Heart left ventricle (tissue), 16 donors: ENCODE measurements at regions not wholly inside any gene's neighbourhood (a gene's known extent, or its start where the extent isn't known, plus 50 kb on each side); places are given as distances from the start of the nearest gene placed in this dataset.

Source experiments
- ATAC-seq, 4 donors: fragments of 200-7000 bp; cut with Tn5 transposase; one replicate each; pipeline ENCODE4 v1.9.1; 2020 to 2022; ENCODE audit warnings: moderate library complexity in 4 of 4, mild to moderate bottlenecking in 3 of 4, moderate number of reproducible peaks in 1 of 4
- DNase-seq, 5 donors: peaks; one replicate each; pipeline ENCODE4 v3.0.0-alpha.2; 2020
- H3K27ac ChIP-seq, 12 donors: fragments of 200-600 bp; sonication (generic) in 4 of 12; one replicate each; pipeline versions ENCODE4 v1.5.0 to v1.8.0; 2016 to 2022; ENCODE audit warnings: mild to moderate bottlenecking in 2 of 12
- H3K27me3 ChIP-seq, 9 donors: fragments of 200-600 bp; sonication (generic) in 2 of 9; one replicate each; pipeline versions ENCODE4 v1.5.1 to v1.8.0; 2016 to 2022; ENCODE audit warnings: mild to moderate bottlenecking in 3 of 9
- H3K36me3 ChIP-seq, 9 donors: fragments of 200-600 bp; sonication (generic) in 2 of 9; one replicate each; pipeline versions ENCODE4 v1.5.0 to v1.8.0; 2018 to 2022; ENCODE audit warnings: mild to moderate bottlenecking in 2 of 9
- H3K4me1 ChIP-seq, 12 donors: fragments of 200-600 bp; sonication (generic) in 4 of 12; one replicate each; pipeline versions ENCODE4 v1.5.0 to v1.8.0; 2016 to 2022; ENCODE audit warnings: mild to moderate bottlenecking in 3 of 12
- H3K4me3 ChIP-seq, 12 donors: fragments of 200-600 bp; sonication (generic) in 4 of 12; one replicate each; pipeline versions ENCODE4 v1.5.0 to v1.8.0; 2017 to 2022; ENCODE audit warnings: mild to moderate bottlenecking in 9 of 12, moderate library complexity in 4 of 12
- H3K9me3 ChIP-seq, 12 donors: fragments of 200-600 bp; sonication (generic) in 4 of 12; one replicate each; pipeline versions ENCODE4 v1.5.0 to v1.8.0; 2016 to 2022; ENCODE audit warnings: mild to moderate bottlenecking in 1 of 12
- CTCF ChIP-seq, 12 donors: fragments of 200-600 bp; sonication (generic) in 4 of 12; IDR thresholded peaks; one replicate each; pipeline versions ENCODE4 v1.5.0 to v1.8.0; 2018 to 2022; ENCODE audit warnings: antibody characterized with exemption in 12 of 12, mild to moderate bottlenecking in 5 of 12
- POLR2A ChIP-seq, 2 donors: fragments of 450-650 bp; IDR thresholded peaks; one replicate each; pipeline ENCODE4 v1.6.1; 2017; ENCODE audit warnings: antibody characterized with exemption in 2 of 2, mild to moderate bottlenecking in 2 of 2, moderate library complexity in 2 of 2
- WGBS, 4 donors: extraction: QIAGEN DNeasy Blood & Tissue Kit in 2 of 4; methylation state at CpG; one replicate each; pipeline versions ENCODE4 v1.1.5 to v1.1.7; 2013 to 2018; 5-methylcytosine and 5-hydroxymethylcytosine counted together
- intact Hi-C, 10 donors: fragments of 100-400 bp; cut with DNase I; formaldehyde crosslinking; loops; one replicate each; pipeline versions ENCODE4 v1.11.1 to v1.14.2; 2022
- donor health status: ischemic (EF 13 %, LVEDD 7.1; RV severe dilation, severe dysfunction).
- donor health status: healthy with polysubstance abuse.
- donor health status: DM: no; HTN: yes; CAD: no.
- donor health status: DM: no; HTN: no; CAD: no.
- donor health status: ischemic (EF 25% LVEDD 6.9; RV normal size, moderate dysfunction).
- donor health status: ischemic (EF 25% LVEDD 5.7; RV mildly dilated, moderate dysfunction).
- donor health status: healthy.
- donor health status: DM: yes; HTN: yes; CAD: no.
- donor health status: ischemic (EF 35%, LVEDD 5.7; RV mildly dilated, moderate dysfunction).
- donor health status: nonischemic (EF 11% LVEDD 7.7; RV severe dilation, severe dysfunction).
- donor health status: DM: yes; HTN: yes; CAD: no.
- donor health status: PGD.
- donor health status: ischemic (EF 29% LVEDD 5.4; RV normal size, mild dysfunction).
- donor health status: nonischemic (EF 23%, LVEDD 6.1; RV moderate dilation, normal function).

- H3K27ac ChIP-seq: peak overlapping the region in 1 of 12 donors; percentile 44
- 64 to 69% (median 68%) methylated on average over 3 of the region's 3 CpGs for WGBS, 4 donors
- ATAC-seq: no peak
- no peaks in the 10 kb centered on the region for H3K36me3 ChIP-seq
- H3K4me3 ChIP-seq: no peak overlapping the region
- no peak for DNase-seq
- TF ChIP-seq POLR2A (IDR thresholded peaks at IDR 0.05) (no peak), CTCF (IDR thresholded peaks at IDR 0.05) (no peak)
- H3K9me3 ChIP-seq: no peaks in the 10 kb centered on the region
- intact Hi-C loops: no loop called here
- no peaks in the 10 kb centered on the region for H3K27me3 ChIP-seq
- peaks cover 0 to 19% (median 0%) of the 10 kb centered on the region in 12 donors for H3K4me1 ChIP-seq
Observed at GRCh38 chr5:33340195-33340594, 100.6 kb upstream of the TARS1 start.

DNA sequence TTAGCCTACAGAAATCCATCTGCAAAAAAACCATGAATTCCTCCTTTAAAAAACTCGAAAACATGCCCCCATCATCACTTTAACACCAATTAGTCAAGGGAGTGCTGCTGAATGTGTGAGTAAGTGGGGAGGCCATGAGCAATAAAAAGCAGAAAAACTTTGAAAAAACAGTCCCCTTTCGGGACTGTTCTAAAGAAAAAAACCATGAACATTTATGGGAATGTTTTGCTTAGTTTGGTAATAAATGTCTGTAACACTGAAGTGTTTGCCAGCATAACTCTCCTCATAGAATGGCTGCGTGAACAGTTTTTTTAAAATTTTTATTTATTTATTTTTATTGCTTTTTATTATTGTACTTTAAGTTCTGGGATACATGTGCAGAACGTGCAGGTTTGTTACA lies 99.4 kb upstream of the TARS1 start:
- WGBS, 4 donors: 81 to 85% (median 83%) methylated on average over 4 of the region's 4 CpGs
- no peaks in the 10 kb centered on the region for H3K36me3 ChIP-seq
- H3K4me3 ChIP-seq: no peak overlapping the region
- no peaks in the 10 kb centered on the region for H3K9me3 ChIP-seq
- TF ChIP-seq CTCF (IDR thresholded peaks at IDR 0.05) (no peak), POLR2A (IDR thresholded peaks at IDR 0.05) (no peak)
- H3K27me3 ChIP-seq: no peaks in the 10 kb centered on the region
- intact Hi-C loops: no loop called here
- no peak overlapping the region for H3K27ac ChIP-seq
- ATAC-seq: no peak
- H3K4me1 ChIP-seq: peaks cover 0 to 19% (median 0%) of the 10 kb centered on the region in 12 donors
- DNase-seq: no peak

DNA sequence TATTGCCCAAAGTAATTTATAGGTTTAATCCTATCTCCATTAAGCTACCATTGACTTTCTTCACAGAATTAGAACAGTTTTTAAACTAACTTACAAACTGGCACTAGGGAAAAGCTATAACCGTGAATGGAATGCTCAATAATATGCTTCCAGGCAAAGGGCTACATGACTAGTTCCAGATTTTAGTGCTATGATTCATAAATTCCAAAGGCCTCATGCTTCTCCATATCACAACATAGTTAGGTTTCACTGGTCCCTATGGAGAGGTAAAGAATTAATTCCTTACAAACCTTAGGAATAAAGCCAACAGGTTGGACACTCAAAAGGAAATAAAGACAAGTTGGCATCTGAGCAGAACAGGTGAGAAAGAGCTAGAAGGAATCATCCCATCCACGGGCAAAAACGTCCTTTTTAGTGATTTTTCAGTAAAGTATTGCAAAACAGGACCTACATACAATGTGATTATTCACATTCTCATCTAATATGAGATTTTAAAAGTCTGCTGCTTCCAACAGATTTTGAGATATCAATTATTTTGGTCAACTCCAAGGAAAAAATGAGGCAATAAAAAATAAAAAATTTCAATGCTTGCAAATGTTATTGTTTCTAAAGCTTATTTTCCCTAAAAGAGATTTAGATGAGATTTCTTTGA lies 97.0 kb upstream of the TARS1 start:
- Histone ChIP-seq H3K36me3 (no peaks in the 10 kb centered on the region), H3K27ac (peak overlapping the region in 5 of 12 donors; percentile 6 to 63 (median 13)), H3K9me3 (peaks cover 0 to 3% (median 0%) of the 10 kb centered on the region in 12 donors), H3K4me3 (no peak overlapping the region), H3K27me3 (no peaks in the 10 kb centered on the region), H3K4me1 (peaks cover 0 to 7% (median 0%) of the 10 kb centered on the region in 12 donors)
- intact Hi-C loops: no loop called here
- DNase-seq (no peak), ATAC-seq (peak in 1 of 4 donors; percentile 69)
- TF ChIP-seq POLR2A (IDR thresholded peaks at IDR 0.05) (no peak), CTCF (IDR thresholded peaks at IDR 0.05) (no peak)
- WGBS, 4 donors: 58 to 69% (median 61%) methylated on average over 3 of the region's 3 CpGs

- intact Hi-C loops: no loop called here
- Histone ChIP-seq H3K4me3 (no peak overlapping the region), H3K36me3 (no peaks in the 10 kb centered on the region), H3K4me1 (peaks cover 0 to 7% (median 0%) of the 10 kb centered on the region in 12 donors), H3K27me3 (no peaks in the 10 kb centered on the region), H3K9me3 (peaks cover 0 to 8% (median 0%) of the 10 kb centered on the region in 12 donors), H3K27ac (no peak overlapping the region)
- DNase-seq (no peak), ATAC-seq (no peak)
- TF ChIP-seq CTCF (IDR thresholded peaks at IDR 0.05): no peak
- no peak for TF ChIP-seq POLR2A (IDR thresholded peaks at IDR 0.05)
- WGBS, 4 donors: 83 to 91% (median 90%) methylated on average over 1 of the region's 1 CpG
Observed at GRCh38 chr5:33346534-33346933, 94.2 kb upstream of the TARS1 start.
